Medulla oblongata (tissue), 1 donor: ENCODE measurements at regions not wholly inside any gene's neighbourhood (a gene's known extent, or its start where the extent isn't known, plus 50 kb on each side); places are given as distances from the start of the nearest gene placed in this dataset.

Experiments
- DNase-seq: peaks from one replicate; pipeline ENCODE4 v3.0.0-alpha.2; 2015; ENCODE audit errors: extremely low spot score

DNA sequence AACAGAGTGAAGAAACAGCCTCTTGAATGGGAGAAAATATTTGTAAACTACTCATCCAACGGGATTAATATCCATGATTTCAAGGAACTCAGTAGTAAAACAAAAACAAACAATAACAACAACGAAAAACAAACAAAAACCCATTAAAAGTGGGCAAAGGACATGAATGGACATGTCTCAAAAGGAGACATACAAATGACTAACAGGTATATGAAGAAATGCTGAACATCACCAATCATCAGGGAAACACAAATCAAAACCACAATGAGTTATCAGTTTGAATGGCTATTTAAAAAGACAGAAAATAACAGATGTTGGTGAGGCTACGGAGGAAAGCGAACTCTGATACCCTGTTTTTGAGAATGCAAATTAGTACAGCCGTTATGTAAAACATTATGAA, 224.8 kb upstream of the NRXN1 start:
- no peak for DNase-seq

DNA sequence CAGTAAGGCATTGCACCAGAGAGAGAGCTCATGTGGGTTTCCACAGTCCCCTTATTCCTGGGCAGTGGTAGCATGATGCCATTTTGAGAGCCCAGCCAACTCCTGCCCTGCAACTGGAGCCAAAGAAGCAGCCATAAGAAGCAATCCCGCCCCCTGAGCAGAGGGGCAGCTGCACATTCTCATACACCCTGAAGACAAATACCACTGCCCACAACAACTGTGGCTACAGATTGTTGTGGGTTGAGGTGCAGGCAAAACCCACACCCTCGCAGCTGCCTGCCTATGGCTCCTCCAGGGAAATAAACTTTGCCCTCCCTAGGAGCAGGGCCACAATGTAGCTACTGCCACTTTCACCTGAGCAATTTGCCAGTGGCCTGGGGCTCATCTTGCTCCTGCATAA, 219.4 kb upstream of the NRXN1 start:
- DNase-seq: no peak

DNA sequence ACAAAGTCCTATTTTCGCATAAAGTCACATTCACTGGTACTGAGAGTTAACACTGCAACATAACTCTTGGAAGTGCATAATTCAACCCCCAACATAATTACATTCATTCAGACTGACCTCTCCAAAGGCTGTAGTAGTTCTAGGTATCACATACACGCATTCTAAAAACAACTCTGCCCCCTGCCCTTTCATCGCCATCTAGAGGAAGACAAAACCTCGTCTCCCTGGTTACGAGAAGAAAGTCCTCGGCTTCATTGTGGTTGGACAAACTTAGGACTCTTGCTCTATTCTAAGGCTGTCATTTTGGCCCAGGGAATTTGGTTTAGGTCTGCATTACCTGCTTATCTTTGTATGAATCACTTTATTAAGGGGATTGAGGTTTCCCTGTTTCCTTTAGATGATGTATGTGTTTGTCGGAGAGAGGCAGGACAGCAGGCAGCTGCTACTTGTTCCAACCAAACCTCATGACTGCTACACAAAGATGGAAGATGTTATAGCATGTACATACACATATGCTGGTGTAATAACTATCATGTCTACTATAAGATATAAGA, 215.4 kb upstream of the NRXN1 start:
- no peak for DNase-seq

DNA sequence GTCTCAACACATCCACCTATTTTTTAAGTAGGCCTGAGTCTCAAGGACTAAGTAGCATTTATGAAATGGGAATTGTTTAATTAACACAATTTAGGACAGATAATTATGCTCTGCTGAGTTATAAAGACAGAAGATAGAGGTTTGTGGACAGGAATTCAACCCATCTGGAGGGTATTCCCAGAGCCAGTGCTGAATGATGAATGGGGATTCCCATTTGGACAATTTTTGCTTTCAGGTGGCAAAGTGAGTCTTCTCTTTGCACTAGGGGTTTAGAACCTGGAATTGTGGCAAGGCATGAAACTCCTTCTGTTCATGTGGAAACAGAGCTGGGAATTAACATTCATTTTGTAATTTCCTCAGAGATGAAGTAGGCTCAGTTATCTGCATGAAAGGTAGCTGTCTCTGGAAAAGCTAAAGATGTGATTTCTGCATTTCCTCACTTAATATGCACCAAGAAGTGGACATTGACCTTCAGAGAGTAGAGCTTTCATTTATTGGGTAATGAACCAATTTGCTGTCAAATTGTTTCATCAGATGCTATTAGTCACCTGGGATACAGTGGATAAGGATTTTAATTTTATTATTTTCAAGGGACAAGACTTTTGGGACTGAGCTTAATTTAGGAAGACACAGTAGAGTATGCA, 212.1 kb upstream of the NRXN1 start:
- no peak for DNase-seq

DNA sequence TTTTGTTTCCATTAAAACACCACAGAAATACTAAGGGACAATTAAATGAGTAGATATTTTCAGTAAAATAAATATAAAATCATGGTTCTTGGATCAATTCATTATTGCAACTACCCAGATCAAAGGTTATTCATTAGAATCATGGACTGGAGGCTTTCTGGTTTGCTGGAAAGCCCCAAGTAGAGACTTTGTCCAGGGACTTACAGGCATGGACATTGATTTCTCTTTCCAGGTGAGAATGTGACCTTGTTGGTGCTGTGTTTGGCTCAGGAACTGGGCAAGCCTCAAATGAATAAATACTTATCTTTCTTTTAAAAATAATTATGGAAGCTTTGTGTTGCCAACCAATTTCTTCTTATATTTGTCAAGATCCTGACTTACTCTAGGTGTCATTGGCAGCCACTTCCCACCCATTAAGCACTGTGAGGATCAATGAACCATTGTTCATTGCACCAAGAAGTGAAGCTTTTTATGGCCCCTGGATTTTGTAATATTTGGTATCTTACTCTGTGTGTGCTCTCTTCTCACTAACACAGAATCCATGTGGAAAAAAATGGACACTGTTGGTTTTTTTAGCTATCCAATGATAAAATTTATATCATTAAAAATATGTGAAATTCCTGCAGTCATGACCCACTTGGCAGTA, 205.8 kb upstream of the NRXN1 start:
- DNase-seq: no peak

DNA sequence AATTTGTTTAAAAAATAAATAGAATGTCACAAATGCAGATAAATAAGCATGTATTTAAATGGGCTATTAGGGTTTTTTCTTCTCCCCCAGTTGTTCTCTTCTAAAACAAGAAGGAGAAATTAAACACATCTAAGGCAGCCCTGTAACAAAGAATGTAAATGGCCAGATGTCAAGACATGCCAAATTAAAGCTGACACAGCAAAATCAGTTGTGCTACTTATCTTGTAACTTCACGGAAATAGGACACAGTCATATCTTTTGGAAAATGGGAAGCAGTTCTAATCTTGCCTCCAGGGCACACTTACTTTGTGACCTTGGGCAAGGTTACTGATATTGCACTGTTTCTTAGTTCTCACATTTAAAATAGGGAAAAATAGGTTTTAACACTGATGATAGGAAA, 200.1 kb upstream of the NRXN1 start:
- no peak for DNase-seq

DNA sequence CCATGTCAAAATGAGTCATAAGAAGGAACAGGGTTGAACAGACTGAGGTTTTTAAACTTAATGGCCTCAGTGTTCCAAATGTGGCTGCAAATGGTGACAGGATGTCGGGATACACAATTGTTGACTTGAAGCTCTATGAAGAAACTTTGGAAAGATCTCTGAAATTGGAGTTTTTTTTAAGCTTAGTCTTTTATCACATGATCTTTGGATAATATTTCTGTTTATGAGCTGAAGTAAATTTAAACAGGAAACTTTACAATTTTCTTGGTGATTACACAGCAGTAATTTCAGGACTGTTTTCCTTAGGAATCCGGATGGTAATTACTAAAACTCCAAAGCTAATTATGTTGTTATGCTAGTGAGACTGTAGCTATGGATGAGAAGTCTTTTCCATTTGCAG, 199.1 kb upstream of the NRXN1 start:
- DNase-seq: no peak

DNA sequence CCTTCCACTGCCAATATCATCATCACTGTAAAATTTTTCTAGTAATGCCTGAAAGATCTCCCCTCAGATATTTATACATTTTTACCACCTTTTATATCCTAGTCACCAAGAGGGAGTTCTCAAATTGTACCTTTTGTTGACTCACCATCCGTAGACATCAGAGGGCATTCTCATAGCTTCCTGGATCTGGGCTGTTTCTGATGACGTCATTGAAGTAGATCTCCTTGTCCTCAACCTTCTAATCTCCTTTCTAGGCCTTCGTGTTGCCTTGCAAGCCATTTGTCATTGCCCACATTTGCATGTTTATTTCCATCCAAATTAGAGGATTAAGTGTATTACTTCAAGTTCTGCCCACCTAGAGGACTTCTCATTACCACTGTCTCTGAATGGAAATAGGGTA, 193.4 kb upstream of the NRXN1 start:
- no peak for DNase-seq

DNA sequence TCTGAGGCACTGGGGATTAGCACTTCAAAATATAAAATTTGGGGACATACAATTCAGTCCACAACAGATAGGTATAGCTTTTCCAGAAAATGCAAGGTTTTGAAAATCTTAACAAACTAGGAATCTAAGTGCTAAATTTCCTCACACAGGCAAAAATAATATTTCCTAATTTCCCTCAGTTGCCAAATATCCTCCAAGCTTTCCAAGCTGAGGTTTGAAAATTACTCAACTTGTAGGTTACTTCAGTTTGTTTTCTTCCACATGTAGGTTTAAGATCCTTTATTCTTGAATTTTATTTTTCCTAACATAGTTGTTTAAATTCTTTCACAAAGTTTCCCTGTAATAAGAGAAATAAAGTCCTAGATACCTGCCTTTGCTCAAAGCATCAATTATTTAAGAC, 192.9 kb upstream of the NRXN1 start:
- no peak for DNase-seq

DNA sequence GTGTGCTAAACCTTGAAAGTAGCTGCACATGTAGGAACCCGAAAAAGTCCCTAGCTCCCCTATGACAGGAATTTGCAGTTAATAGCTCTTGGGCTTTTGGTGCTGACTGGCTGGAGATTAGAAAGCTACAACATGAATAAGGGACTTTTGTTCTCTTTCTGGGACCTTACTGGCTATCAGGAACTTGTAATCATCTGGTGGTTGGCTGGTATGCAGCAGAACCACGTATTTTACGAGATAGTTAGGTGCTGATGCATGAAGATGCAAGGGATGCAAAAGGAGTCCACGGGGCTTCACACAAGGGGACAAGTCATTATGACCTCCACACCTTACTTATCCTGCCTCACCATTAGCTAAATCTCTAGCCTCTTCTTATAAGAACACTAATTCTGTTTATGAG, 190.2 kb upstream of the NRXN1 start:
- no peak for DNase-seq

DNA sequence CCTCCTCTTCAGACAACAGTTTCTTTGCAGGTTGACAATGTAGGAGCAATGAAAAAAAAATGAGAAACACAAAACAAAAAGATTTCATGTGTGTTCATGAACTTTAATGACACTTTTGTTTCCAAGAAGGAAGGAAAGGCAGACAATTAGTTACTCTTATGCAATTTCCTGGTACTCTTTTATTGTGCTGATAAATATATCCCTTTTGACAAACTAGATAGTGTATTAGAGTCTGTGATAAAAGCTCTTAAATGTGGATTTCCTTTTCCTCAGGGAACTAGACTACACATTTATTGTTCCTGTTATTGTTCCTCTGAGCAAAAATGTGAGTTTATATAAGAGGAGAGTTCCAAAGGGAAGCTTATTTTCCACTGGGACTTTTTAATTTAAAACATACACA, 188.7 kb upstream of the NRXN1 start:
- DNase-seq: no peak

DNA sequence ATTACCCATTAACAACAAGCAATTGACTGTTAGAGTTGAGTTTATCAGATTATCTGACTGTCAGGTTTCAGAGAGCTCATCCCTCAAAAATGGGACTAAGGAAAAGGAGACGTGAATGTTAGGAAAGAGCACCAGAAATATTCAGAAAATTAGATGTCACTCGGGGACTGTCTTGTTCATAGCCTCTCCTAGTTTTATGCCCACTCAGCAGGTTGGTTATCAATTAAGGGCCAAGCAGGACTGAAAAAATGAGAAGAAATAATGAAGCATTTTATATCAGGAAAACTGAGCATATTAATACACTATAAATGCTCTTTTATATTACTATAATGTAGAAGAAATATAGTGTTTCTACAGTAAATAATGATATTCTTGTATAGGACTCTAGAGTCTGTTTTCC, 188.1 kb upstream of the NRXN1 start:
- DNase-seq: no peak

DNA sequence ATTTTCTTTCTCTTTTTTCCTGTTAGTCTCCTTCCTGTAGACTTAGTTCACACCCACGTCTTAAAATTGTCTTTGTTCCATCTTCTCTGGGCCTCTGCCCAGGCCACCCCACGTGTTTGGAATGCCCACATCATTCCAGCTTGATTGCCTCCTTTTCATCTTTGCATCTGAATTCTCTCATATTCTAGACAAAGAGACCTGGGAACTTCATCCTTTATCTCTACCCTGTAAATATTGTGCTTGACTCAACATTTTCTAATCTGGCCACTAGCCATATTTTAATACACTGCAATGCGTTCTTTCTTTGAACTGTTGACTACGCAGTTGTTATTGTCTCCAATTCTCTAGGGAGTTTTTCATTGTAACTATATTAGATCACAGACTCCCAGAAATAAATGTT, 187.5 kb upstream of the NRXN1 start:
- DNase-seq: no peak

DNA sequence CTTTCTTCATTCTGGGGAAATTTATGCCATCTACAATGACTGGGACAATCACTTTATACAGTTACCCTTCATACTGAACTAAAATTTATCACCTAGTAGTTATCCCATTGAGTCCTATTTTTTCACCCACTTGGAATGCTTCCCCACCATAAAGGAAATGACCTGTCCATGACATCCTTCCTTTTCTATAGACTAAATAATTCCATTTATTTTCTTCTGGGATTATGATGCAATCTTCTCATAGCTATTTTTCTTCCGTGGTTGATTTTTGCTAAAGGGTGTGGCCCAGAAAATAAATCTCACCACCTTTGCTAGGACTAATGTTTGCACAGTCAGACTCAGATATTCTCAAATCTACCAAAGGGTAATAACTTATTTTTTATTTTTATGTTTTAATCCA, 186.1 kb upstream of the NRXN1 start:
- DNase-seq: no peak

DNA sequence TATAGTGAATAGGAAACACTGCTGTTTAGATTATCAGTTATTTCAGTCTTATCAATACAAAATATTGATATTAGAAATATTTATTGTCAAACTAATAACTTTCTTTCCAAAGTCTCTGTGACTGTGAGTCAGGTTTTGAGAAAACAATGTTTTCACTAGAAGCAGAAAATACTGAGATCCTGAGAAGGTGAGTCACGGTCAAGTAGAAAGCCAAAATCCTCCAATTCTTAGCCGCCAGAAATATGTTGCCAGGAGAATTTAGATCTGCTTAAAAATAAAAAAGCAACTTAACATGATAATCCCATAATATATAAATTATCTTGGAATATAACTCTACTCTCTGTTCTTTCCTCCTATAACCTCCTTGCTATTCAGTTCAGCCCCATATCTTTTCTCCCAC, 181.9 kb upstream of the NRXN1 start:
- DNase-seq: no peak

DNA sequence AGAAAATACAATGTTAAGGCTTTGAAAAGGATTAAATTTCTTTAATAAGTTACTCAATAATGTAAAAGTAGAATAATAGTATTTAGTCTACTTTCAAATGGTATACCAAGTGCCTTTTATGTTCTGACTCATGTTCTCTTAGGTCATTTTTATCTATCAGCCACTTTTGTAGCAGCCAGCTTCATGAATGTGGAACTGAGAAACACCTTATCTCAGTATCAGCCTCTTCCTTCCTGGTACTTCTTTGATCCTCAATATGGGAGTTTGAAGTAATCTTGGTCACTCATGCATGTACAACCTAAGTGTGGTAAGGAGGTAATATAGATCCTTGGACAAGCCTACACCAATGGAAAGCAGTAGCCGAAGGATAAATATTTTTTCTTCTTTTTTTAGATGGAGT, 180.4 kb upstream of the NRXN1 start:
- no peak for DNase-seq

DNA sequence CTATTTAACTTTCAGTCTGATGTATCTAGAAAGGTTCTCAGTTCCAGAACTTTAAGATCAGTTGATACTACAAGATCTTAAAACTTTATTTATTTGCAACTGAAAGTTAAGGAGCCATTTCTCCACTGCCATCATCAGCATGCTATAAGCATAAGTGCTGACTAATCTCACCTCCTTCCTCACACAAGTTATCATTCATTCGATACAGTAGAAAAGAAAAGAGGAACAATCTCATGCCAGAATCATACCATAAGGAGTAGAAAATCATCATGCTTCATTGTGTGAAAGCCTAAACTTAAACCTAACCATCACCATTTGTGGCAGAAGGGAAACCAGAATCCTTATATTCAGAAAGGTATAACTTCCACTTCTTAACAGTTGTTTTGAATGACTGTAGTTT, 176.6 kb upstream of the NRXN1 start:
- DNase-seq: no peak

DNA sequence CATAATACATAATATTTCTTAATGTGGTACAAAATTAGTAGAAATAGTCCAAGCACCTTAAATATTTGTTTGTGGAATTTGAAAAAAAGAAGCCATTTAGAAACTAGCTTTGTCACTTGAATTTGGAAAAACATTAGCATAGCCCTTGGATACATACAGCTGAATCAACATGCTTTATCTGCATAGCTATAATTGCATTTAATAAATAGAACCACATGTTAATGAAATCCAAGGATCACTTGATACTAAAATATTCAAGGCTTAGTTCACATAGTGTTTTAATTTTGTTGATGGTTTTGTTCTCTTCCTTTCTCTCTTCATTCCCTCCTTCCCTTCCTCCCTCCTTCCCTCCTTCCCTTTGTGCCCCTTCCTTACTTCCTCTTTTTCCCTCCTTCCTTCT, 169.4 kb upstream of the NRXN1 start:
- DNase-seq: no peak

DNA sequence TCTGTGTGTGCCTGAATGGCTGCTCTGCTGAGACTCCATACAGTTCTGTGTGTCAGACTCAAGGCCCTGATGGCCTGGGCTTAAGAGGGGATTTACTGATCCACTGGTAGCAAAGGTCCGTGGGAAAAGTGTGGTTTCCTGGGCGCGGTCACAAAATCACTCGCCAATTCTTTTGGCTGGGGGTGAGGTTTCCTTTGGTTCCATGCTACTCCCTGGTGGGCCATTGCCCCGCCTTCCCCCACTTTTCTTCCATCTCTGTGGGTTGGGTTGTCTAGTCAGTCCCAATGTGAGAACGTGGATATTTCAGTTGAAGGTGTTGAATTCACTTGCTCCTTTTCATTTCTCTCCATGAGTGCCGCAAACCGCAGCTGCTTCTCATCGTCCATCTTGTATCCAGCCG, 162.7 kb upstream of the NRXN1 start:
- DNase-seq: no peak

DNA sequence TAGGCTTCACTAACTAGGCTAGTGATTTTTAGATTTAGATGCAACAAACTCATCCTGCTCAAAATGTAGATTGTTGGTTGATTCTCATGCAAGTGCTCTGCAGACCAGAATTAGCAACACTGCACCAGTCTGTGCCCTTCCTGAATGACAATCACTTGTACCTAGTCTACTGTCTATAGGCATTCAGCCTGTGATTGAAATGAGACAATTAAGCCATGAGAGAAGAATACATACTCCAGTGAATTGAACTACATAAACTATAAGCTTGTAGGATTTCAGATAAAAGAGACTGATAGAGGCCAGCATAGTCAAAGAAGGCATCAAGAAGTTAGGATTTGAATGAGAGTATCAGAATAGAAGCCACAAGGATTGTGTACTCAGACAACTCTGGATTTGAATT, 138.3 kb upstream of the NRXN1 start:
- no peak for DNase-seq

DNA sequence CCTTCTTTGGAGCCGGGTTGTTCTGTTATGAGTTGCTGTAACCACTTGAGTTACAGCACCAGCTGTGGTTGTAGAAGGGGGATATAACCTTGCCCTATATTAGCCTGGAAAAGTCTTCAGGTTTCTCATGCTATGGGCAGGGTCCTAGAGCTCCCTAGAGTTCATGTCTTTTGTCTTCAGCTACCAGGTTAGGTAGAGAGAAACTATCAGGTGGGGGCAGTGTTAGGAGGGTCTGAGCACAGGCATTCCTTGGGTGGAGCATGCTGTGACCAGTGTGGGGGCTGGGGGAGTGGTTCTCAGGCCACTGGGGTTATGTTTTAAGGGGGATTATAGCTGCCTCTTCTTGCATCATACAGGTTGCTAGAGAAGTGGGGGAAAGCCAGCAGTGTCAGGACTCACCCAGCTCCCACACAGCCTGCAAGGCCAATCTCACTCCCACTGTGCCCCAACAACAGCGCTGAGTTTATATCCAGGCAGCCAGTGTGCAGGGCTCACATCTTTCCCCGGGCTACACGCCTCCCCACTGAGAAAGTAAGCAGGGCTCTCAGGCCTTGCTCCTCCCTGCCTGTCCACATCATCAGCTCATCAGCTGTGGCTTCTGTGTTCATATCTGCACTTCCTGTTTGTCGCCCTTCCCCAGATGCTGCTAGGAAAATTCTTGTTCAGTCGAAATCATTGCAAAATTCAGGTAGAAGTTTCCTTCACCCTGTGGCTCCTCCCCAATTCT, 133.8 kb upstream of the NRXN1 start:
- DNase-seq: no peak

DNA sequence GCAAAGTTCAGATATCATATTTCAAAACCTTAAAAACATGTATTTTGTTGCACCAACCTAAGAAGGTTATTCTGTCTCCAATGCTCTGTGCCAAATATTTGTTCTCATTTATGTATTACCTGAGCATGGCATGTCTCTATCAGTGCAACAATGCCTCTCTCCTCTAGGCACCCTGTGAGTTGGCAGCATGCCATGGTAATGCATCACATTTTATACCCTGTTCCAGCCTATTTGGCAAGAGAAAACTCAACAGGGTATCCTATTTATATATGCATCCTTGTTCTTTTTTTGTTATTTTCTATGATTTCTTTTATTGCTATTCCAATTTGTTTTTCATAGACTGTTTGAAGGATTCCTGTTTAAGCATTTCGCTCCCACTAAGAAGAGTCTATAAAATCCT, 126.3 kb upstream of the NRXN1 start:
- no peak for DNase-seq

DNA sequence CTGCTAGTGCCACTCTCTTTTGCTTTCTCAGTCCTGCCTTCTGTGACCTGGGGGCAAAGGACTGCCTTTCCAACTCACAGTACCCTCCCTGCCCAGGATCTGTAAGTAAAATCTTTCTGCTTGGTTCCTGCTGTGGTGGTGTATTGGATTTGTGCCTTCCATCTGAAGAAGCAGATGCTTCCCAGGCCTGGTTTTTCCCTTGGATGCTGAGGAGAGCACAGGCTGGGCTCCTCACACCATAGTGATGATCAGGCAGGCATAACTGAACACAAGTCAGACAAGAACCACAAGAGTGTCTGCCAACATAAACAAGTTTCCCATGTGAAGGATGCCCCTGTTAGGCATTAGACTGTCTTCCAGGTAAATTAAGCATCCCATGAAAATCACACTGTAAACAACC, 121.3 kb upstream of the NRXN1 start:
- DNase-seq: no peak
